ENCODE measurements at regions not wholly inside any gene's neighbourhood (a gene's known extent, or its start where the extent isn't known, plus 50 kb on each side); places are given as distances from the start of the nearest gene placed in this dataset.
"Not testable (repeated sequence)": the region's sequence is repeated elsewhere in the genome, so short reads cannot be mapped to it uniquely, and the experiment has no call there.

DNA sequence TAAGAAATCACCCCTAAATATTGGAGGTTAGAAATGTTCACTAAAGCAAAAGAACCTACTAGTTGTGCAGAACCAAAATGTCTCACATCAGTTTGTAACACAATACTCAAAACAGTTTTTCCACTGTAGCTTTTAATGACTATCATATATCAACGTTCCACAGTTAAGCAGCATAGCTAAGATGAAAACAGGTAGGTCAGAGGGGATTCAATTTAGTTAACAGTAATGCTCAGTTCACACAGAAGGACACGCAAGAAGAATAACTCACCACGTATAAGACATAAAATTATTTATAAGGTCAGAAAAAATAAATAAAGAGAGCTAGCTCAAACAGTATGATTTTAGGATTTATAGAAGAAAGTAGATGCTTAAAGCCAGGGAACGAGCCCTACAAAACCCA is 118.9 kb upstream of the CCDC150 start:
- no peak overlapping the region for H3K4me3 ChIP-seq (ENCODE audit: low read length)
- no peak for TF ChIP-seq CTCF (conservative IDR thresholded peaks at IDR 0.05; ENCODE audit: low read depth, low read length)
- DNase-seq (ENCODE audit: low read depth) = no peak

GRCh38 chr2:196526981-196527725 is 112.4 kb upstream of the CCDC150 start:
- not testable (repeated sequence) for DNase-seq (ENCODE audit: low read depth); H3K4me3 ChIP-seq (ENCODE audit: low read length)

DNA sequence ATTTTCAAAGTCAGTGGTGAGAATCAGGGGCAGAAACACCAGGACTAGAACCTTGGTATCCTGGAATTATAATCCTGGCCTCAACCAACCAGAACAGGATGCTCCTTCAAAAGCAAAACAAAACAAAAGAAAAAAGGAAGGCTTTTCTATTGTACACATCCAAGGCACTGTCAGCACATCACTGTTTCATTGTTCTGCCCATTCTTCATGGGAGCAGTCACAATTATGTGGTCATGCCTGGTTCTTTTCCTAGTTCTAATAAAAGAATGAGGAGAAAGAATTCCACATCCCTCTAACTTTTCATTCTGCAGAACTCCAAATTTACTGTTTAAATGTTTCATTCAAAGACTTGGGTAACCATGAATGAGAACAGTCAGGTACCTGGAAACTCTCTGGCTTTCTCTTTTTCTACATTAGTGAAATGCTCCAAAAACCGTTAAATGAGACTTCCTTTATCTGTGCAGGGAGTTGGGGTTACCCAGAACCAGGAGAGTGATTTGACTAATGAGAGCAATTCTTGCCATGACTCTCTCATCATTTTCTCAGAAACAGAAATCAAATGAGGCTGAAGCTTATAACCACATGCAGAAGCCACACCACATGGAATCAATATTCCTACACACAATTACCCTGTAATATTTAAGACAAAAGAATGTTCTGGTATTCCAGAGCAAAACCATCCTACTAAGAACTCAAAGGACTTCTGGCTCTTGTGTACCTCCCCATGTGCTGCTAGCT is 110.9 kb upstream of the CCDC150 start:
- no peak for TF ChIP-seq CTCF (conservative IDR thresholded peaks at IDR 0.05; ENCODE audit: low read depth, low read length)
- no peak overlapping the region for H3K4me3 ChIP-seq (ENCODE audit: low read length)
- no peak for DNase-seq (ENCODE audit: low read depth)

GRCh38 chr2:196530910-196531309 is 108.6 kb upstream of the CCDC150 start:
- DNase-seq (ENCODE audit: low read depth) = no peak
- H3K4me3 ChIP-seq (ENCODE audit: low read length) = no peak overlapping the region
- TF ChIP-seq CTCF (conservative IDR thresholded peaks at IDR 0.05; ENCODE audit: low read depth, low read length) = no peak

DNA sequence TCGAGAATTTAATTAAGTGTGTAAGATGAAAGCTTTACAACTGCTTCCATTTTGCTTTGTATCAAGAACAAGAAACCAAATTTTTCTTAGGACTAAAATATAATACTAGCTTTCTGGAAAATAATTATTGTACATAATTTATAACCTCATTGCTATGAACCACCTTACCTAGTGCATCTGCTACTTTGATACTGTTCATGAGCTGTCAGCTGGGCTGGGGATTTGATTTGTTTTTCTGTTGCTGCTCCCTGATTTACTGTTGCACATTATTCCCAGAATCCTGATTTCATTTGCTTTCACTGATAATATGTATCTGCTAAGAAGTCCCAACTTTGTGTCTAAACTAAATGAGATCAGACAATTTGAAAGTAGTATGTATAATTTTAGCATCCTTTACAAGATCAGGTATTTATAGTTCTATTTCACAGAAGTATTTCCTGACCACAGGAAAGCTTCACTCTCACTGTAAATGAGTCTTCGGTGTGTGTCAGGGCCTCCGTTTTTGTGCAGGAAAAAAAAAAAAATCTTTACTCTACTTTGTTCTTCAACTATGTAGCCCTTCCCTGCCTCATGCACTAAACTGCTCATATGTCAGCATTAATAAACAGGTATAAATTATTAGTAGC is 105.6 kb upstream of the CCDC150 start:
- DNase-seq (ENCODE audit: low read depth) = no peak
- TF ChIP-seq CTCF (conservative IDR thresholded peaks at IDR 0.05; ENCODE audit: low read depth, low read length) = no peak
- H3K4me3 ChIP-seq (ENCODE audit: low read length) = no peak overlapping the region

DNA sequence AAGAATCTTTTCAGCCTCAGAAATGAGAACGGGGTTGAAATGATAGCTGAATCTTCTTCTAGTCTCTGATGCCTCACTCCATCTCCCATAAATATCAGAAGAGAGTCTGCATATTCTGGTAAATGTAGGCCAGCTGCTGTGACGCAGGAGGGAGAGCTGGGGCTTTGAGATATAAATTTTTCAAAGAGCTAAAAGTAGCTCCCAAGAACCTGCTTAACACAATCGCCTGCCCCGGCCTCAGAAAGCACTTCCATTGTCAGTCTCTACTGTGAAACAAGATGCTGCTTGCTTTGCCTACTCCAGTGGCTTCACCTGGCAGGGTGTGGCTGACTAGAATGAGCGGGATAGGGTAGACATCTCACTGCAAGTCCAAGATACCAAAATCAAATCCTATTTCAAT is 105.0 kb upstream of the CCDC150 start:
- no peak overlapping the region for H3K4me3 ChIP-seq (ENCODE audit: low read length)
- TF ChIP-seq CTCF (conservative IDR thresholded peaks at IDR 0.05; ENCODE audit: low read depth, low read length) = no peak
- no peak for DNase-seq (ENCODE audit: low read depth)

- no peak overlapping the region for H3K4me3 ChIP-seq (ENCODE audit: low read length)
- no peak for TF ChIP-seq CTCF (conservative IDR thresholded peaks at IDR 0.05; ENCODE audit: low read depth, low read length)
- no peak for DNase-seq (ENCODE audit: low read depth)
Observed at GRCh38 chr2:196535061-196535460, 104.5 kb upstream of the CCDC150 start.
